HG02973 (cell line): ENCODE measurements at regions not wholly inside any gene's neighbourhood (a gene's known extent, or its start where the extent isn't known, plus 50 kb on each side); places are given as distances from the start of the nearest gene placed in this dataset.
"Not testable (repeated sequence)": the region's sequence is repeated elsewhere in the genome, so short reads cannot be mapped to it uniquely, and the experiment has no call there.

Experiments
- ATAC-seq: cut with Tn5 transposase; IDR thresholded peaks from one replicate; pipeline ENCODE4 v1.9.1; 2021; ENCODE audit warnings: moderate library complexity; ENCODE audit not compliant: unreplicated experiment

DNA sequence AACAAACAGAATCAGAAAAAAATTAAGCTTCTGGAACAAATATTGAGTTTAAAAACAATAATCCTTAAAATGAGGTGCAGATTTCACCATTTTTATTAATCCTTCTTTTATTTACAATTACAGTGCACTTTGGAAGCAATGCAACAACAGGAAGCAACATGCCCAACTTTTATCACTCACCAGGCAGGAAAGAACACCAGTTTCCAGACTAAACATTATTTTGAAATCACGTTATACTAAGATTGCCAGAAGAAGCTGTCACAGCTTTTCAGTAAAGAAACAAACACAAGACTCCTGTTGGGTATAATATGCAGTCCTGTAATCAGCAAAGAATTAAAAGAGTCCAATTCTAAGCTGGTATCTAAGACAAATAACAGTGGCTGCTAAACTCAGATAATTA lies 137.9 kb upstream of the ZC3H15 start:
- no peak for ATAC-seq

- peak; percentile 67 for ATAC-seq
Observed at GRCh38 chr2:186349508-186349907, 136.6 kb upstream of the ZC3H15 start.

GRCh38 chr2:186354160-186354559 lies 131.9 kb upstream of the ZC3H15 start:
- ATAC-seq, result not testable (repeated sequence)

DNA sequence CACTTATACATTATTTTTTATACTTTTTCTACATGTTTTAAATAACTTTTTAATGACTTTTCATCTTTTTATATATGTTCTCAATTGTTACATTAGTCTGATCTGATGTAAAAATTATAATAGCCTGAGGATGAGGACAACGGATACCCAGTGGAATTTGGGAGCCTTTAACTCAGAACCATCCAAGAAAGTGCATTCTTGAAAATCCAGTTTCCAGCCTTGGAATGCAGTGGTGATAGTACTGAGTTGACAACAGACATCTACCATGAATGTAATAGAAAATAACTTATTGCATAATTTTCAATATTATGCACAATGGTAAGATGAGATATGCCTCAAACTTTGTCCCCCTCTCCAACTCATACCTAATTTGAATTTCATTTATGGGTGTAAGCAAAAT lies 120.7 kb upstream of the ZC3H15 start:
- ATAC-seq, result no peak

- no peak for ATAC-seq
Observed at GRCh38 chr2:186379052-186379451, 107.0 kb upstream of the ZC3H15 start.

DNA sequence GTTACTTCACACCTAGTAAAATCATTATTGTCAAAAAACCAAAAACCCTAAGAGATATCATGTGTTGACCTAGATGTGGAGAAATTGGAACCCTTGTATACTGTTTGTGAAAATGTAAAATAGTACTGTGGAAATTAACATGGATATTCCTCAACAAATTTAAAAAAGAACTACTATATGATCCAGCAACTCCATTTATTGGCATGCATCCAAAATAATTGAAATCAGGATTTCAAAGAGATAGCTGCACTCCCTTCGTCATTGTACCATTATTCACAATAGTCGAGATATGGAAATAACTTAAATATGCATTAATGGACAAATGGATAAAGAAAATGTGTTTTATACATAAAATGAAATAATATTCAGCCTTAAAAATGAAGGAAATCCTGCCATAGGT lies 105.3 kb upstream of the ZC3H15 start:
- no peak for ATAC-seq

- ATAC-seq, result no peak
Observed at GRCh38 chr2:186381573-186381972, 104.5 kb upstream of the ZC3H15 start.

DNA sequence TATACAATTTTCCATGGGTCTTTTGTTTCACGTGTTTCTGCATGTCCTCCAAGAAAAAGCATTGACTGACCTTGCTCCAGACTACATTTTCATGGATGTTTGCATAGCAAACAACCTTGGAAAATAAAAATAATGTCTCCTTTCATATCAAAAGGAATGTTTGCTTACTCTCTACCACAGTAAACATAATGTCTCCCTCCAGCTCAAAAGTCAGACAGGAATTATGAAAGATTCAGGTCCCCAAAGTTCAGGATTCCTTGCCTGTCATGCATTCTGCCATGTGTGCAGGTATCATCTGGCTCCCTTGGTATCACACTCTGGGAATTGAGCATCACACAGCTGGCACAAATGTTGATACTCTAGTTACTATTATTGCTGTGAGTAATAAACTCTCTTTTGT lies 103.1 kb upstream of the ZC3H15 start:
- no peak for ATAC-seq

GRCh38 chr2:186384226-186384625 lies 101.8 kb upstream of the ZC3H15 start:
- ATAC-seq, result no peak

- not testable (repeated sequence) for ATAC-seq
Observed at GRCh38 chr2:186385638-186386201, 100.3 kb upstream of the ZC3H15 start.

DNA sequence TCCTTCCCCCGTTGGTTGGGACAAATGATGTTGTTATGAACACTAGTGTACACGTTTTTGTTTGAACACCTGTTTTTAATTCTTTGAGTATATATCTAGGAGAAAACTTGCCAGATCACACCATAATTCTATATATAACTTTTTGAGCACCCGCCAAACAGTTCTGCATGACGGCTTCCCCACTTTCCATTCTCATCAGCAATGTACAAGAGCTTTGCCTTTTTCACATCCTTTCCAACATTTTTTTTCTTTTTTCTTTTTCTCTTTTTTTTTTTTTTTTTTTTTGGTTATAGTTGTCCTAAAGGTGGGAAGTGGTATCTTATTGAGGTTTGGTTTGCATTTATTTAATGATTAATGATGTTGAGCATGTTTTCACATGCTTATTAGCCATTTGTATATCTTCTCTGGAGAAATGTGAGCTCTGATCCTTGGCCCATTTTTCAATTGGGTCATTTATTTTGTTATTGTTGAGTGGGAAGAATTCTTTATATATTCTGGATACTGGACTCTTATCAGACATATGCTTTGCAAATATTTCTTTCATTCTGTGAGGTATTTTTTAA lies 86.9 kb upstream of the ZC3H15 start:
- peak; percentile 91 for ATAC-seq

GRCh38 chr2:186405842-186406241 lies 80.2 kb upstream of the ZC3H15 start:
- ATAC-seq, result no peak

GRCh38 chr2:186407611-186408010 lies 78.4 kb upstream of the ZC3H15 start:
- no peak for ATAC-seq

GRCh38 chr2:186410802-186411201 lies 75.3 kb upstream of the ZC3H15 start:
- ATAC-seq, result no peak

DNA sequence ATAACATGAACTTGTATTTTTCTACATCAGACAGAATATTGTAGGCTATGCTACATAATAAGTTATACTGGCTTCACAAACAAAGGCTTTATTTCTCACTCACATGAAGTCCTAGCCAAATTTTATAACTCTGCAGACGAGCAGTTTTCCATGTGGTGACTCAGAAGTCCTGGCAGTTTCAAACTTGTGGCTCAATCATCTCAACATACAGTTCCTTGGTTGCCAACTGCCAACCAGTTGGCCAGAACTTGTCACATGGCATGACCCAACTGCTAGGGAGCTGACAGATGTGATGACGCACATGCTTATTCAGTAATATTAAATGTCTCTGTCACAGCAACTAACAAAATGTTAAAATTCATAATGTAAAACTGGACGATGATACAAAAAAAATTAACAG lies 63.8 kb upstream of the ZC3H15 start:
- no peak for ATAC-seq

DNA sequence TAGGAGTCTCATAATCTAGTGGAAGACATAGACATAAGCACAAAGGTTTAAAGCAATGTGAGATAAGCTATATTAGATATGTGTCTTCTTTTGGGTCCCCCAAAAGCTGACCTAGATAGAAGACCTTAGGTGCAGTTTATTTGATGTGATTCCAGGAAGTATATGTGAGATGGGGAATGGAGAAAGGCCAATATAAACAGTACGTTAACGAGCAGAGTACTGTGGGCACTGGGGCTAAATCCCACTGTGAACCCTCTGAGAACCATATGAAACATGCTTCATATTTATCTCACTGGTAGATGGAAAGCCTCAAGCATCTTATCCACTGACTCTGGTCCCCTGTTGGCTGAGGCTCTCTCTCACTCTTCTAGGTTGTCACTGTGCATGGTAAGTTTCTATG lies 62.6 kb upstream of the ZC3H15 start:
- no peak for ATAC-seq

DNA sequence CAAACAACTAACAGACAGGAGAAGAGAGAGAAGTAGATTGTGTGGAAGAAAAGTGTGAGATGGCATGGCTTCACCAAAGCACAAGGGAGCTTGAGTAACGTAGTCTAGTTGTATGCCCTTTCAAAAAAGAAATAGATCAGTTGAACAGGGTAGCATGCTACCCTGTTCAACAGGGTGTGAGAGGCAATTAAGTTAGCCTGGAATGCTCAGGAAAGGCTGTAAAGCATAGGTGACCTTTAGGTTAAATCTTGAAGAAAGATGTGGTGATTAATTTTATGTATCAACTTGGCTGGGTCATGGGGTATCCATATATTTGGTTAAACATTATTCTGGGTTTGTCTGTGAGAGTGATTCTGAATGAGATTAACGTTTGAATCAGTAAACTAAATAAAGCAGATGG lies 61.8 kb upstream of the ZC3H15 start:
- ATAC-seq, result no peak

DNA sequence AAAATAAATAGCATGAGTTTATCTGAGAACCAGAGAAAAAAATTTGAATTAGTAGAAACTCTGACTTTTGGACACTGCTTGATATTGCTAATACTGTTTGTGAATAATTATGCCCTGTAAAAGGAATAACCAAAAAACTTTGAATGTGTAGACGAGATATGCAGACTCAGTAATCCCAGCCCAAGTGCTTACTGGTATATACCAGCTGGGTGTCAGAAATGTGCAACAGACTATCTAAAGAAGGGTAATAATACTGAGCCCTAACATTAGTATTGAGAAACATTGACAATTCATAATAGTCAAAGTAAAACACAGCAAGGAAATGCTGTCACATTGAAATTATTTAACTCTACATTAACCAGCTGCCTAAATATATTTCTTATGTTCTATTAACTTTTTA lies 60.5 kb upstream of the ZC3H15 start:
- no peak for ATAC-seq

DNA sequence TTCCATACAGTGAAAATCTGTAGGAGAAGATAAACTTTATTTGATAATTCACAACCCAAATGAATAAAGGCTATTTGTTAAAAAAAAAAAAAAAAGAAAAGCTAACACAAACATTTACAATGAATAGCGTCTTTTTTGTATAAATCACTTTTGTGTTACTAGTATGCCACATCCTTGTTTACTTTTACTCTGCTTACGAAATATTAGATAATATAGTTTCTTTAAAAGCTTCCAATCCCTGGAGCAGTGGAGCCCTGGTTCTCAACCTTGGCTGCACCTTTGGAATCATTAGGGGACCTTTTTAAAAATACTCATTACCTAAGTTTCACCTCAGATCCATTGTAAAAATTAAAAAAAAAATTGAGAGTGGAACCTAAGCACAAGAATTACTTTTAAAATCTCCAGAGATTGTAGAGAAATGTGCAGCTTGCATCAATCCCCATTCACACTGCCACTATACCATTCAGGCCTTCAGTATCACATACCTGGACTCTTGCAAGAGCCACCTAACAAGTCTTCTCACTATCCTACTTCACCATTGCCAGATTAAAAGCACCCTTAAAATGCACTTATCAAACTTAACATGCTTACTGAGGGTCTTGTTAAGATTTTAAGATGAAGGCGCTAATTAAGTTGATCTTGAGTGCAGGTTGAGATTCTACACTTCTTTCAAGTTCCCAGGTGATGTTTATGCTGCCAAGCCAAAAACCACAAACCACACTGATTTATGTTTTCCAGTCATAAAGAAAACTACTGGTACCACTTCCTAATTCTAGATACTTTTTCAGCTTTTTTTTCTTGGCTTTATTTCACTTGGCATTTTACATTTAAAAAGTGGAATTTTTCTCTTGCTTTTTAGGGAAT lies 59.7 kb upstream of the ZC3H15 start:
- peak; percentile 97 for ATAC-seq

DNA sequence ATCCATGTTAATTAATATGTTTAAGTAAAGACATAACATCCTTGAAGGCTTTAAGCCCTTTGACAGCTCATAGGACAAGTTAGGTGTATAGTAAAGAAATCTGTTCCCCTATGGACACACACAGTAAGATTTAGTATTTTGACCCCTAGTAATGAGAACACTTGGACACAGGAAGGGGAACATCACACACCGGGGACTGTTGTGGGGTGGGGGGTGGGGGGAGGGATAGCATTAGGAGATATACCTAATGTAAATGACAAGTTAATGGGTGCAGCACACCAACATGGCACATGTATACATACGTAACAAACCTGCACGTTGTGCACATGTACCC lies 59.1 kb upstream of the ZC3H15 start:
- ATAC-seq, result peak; percentile 27

DNA sequence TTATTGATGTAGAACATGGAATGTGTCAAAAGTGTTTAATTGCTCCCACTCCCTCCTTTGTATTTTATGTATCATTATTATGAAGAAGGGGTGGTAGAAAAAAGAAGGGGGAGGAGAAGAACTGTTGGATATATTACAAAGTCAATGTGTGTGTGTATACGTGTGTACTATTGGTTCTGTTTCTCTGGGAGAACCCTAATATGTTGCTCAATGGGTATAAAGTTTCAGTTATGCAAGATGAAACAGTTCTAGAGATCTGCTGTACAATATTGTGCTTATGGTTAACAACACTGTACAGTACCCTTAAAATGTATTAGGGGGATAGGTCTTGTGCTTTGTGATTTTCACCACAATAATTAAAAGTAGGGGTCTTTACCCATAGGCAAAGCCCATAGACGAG lies 58.1 kb upstream of the ZC3H15 start:
- ATAC-seq, result no peak

- ATAC-seq, result no peak
Observed at GRCh38 chr2:186429104-186429503, 57.0 kb upstream of the ZC3H15 start.
